IgD-negative memory B cell (primary cell): ENCODE measurements at regions not wholly inside any gene's neighbourhood (a gene's known extent, or its start where the extent isn't known, plus 50 kb on each side); places are given as distances from the start of the nearest gene placed in this dataset.
A peak's percentile ranks its signal among the peaks of the same experiment; 100 is the strongest.

Experiments
- H3K27ac Mint-ChIP-seq, 3 donors: one replicate each; pipeline ENCODE4 v1.8.0; 2020 to 2022; ENCODE audit warnings: mild to moderate bottlenecking in 3 of 3, mixed read lengths in 3 of 3, moderate library complexity in 1 of 3
- H3K27me3 Mint-ChIP-seq: one replicate; pipeline ENCODE4 v1.8.0; 2021; ENCODE audit warnings: mixed read lengths
- H3K36me3 Mint-ChIP-seq: one replicate; pipeline ENCODE4 v1.8.0; 2020; ENCODE audit warnings: mild to moderate bottlenecking, mixed read lengths
- H3K4me1 Mint-ChIP-seq, 3 donors: one replicate each; pipeline ENCODE4 v1.8.0; 2020 to 2022; ENCODE audit warnings: mixed read lengths in 3 of 3, mild to moderate bottlenecking in 1 of 3
- H3K4me3 Mint-ChIP-seq, 4 donors: one replicate each; pipeline ENCODE4 v1.8.0; 2020 to 2022; ENCODE audit warnings: mild to moderate bottlenecking in 4 of 4, mixed read lengths in 4 of 4, moderate library complexity in 3 of 4
- H3K9me3 Mint-ChIP-seq, 3 donors: one replicate each; pipeline ENCODE4 v1.8.0; 2020 to 2021; ENCODE audit warnings: mixed read lengths in 3 of 3, mild to moderate bottlenecking in 1 of 3

- Mint-ChIP-seq H3K27ac (no peak overlapping the region), H3K4me1 (peaks cover 0 to 7% (median 6%) of the 10 kb centered on the region in 3 donors), H3K36me3 (no peaks in the 10 kb centered on the region), H3K4me3 (no peak overlapping the region), H3K27me3 (no peaks in the 10 kb centered on the region), H3K9me3 (peaks cover 0 to 3% (median 0%) of the 10 kb centered on the region in 3 donors)
Observed at GRCh38 chr14:62097072-62097471, 334.9 kb downstream of the SNAPC1 start.

- Mint-ChIP-seq H3K4me3 (peak overlapping the region in 1 of 4 donors; percentile 3), H3K4me1 (peaks cover 0 to 7% (median 6%) of the 10 kb centered on the region in 3 donors), H3K27ac (peak overlapping the region in 1 of 3 donors; percentile 51), H3K9me3 (peaks cover 0 to 3% (median 0%) of the 10 kb centered on the region in 3 donors), H3K27me3 (no peaks in the 10 kb centered on the region), H3K36me3 (no peaks in the 10 kb centered on the region)
Observed at GRCh38 chr14:62097824-62098223, 335.6 kb downstream of the SNAPC1 start.

- Mint-ChIP-seq H3K27me3 (no peaks in the 10 kb centered on the region), H3K27ac (no peak overlapping the region), H3K36me3 (no peaks in the 10 kb centered on the region), H3K9me3 (peaks cover 0 to 3% (median 0%) of the 10 kb centered on the region in 3 donors), H3K4me1 (peaks cover 0 to 7% (median 6%) of the 10 kb centered on the region in 3 donors), H3K4me3 (peak overlapping the region in 1 of 4 donors; percentile 29)
Observed at GRCh38 chr14:62098357-62098756, 336.1 kb downstream of the SNAPC1 start.

- H3K4me1 Mint-ChIP-seq: peaks cover 0 to 7% (median 6%) of the 10 kb centered on the region in 3 donors
- H3K27me3 Mint-ChIP-seq: no peaks in the 10 kb centered on the region
- H3K9me3 Mint-ChIP-seq: peaks cover 0 to 3% (median 0%) of the 10 kb centered on the region in 3 donors
- H3K36me3 Mint-ChIP-seq: no peaks in the 10 kb centered on the region
- peak overlapping the region in 1 of 3 donors; percentile 9 for H3K27ac Mint-ChIP-seq
- H3K4me3 Mint-ChIP-seq: no peak overlapping the region
Observed at GRCh38 chr14:62099091-62099490, 336.9 kb downstream of the SNAPC1 start.

- H3K9me3 Mint-ChIP-seq: peaks cover 0 to 2% (median 0%) of the 10 kb centered on the region in 3 donors
- H3K4me3 Mint-ChIP-seq: no peak overlapping the region
- no peaks in the 10 kb centered on the region for H3K27me3 Mint-ChIP-seq
- H3K36me3 Mint-ChIP-seq: no peaks in the 10 kb centered on the region
- no peak overlapping the region for H3K27ac Mint-ChIP-seq
- H3K4me1 Mint-ChIP-seq: peaks cover 0 to 7% (median 6%) of the 10 kb centered on the region in 3 donors
Observed at GRCh38 chr14:62101189-62101588, 339.0 kb downstream of the SNAPC1 start.

- H3K4me1 Mint-ChIP-seq: peaks cover 0 to 7% (median 6%) of the 10 kb centered on the region in 3 donors
- no peaks in the 10 kb centered on the region for H3K27me3 Mint-ChIP-seq
- H3K4me3 Mint-ChIP-seq: no peak overlapping the region
- H3K27ac Mint-ChIP-seq: no peak overlapping the region
- H3K36me3 Mint-ChIP-seq: no peaks in the 10 kb centered on the region
- H3K9me3 Mint-ChIP-seq: peaks cover 0 to 2% (median 0%) of the 10 kb centered on the region in 3 donors
Observed at GRCh38 chr14:62101673-62102348, 339.6 kb downstream of the SNAPC1 start.

- Mint-ChIP-seq H3K4me1 (peaks cover 0 to 6% (median 6%) of the 10 kb centered on the region in 3 donors), H3K27me3 (no peaks in the 10 kb centered on the region), H3K27ac (no peak overlapping the region), H3K4me3 (no peak overlapping the region), H3K36me3 (no peaks in the 10 kb centered on the region), H3K9me3 (peaks cover 0 to 2% (median 0%) of the 10 kb centered on the region in 3 donors)
Observed at GRCh38 chr14:62102349-62102725, 340.1 kb downstream of the SNAPC1 start.

GRCh38 chr14:62103464-62103863 lies 341.2 kb downstream of the SNAPC1 start:
- H3K27me3 Mint-ChIP-seq: no peaks in the 10 kb centered on the region

GRCh38 chr14:62110941-62111340 lies 348.7 kb downstream of the SNAPC1 start:
- no peak overlapping the region for H3K27ac Mint-ChIP-seq
- no peak overlapping the region for H3K4me3 Mint-ChIP-seq
- no peaks in the 10 kb centered on the region for H3K27me3 Mint-ChIP-seq
- peaks cover 0 to 8% (median 4%) of the 10 kb centered on the region in 3 donors for H3K4me1 Mint-ChIP-seq
- H3K9me3 Mint-ChIP-seq: no peaks in the 10 kb centered on the region
- H3K36me3 Mint-ChIP-seq: no peaks in the 10 kb centered on the region

More at GRCh38 chr14:62103464-62103863, 341.2 kb downstream of the SNAPC1 start:
- H3K27ac Mint-ChIP-seq: no peak overlapping the region
- peaks cover 0 to 2% (median 0%) of the 10 kb centered on the region in 3 donors for H3K9me3 Mint-ChIP-seq
- peaks cover 0 to 4% (median 0%) of the 10 kb centered on the region in 3 donors for H3K4me1 Mint-ChIP-seq
- H3K36me3 Mint-ChIP-seq: no peaks in the 10 kb centered on the region
- no peak overlapping the region for H3K4me3 Mint-ChIP-seq

- Mint-ChIP-seq H3K9me3 (no peaks in the 10 kb centered on the region), H3K4me1 (peaks cover 7 to 21% (median 20%) of the 10 kb centered on the region in 3 donors), H3K27me3 (peaks cover 14% of the 10 kb centered on the region), H3K4me3 (peak overlapping the region; percentile 84 to 93 (median 89)), H3K36me3 (no peaks in the 10 kb centered on the region), H3K27ac (peak overlapping the region in 2 of 3 donors; percentile 39 to 86)
Observed at GRCh38 chr14:62117010-62117750, 355.0 kb downstream of the SNAPC1 start.

- Mint-ChIP-seq H3K27ac (peak overlapping the region in 1 of 3 donors; percentile 39), H3K27me3 (peaks cover 14% of the 10 kb centered on the region), H3K36me3 (no peaks in the 10 kb centered on the region)
Observed at GRCh38 chr14:62117751-62118105, 355.5 kb downstream of the SNAPC1 start.

GRCh38 chr14:62118461-62118860 lies 356.2 kb downstream of the SNAPC1 start:
- Mint-ChIP-seq H3K4me3 (peak overlapping the region in 3 of 4 donors; percentile 78 to 85 (median 85)), H3K27me3 (peaks cover 14% of the 10 kb centered on the region), H3K9me3 (no peaks in the 10 kb centered on the region), H3K27ac (peak overlapping the region in 1 of 3 donors; percentile 70), H3K36me3 (no peaks in the 10 kb centered on the region), H3K4me1 (peaks cover 7 to 28% (median 20%) of the 10 kb centered on the region in 3 donors)

More at GRCh38 chr14:62117751-62118105, 355.5 kb downstream of the SNAPC1 start:
- peaks cover 7 to 21% (median 20%) of the 10 kb centered on the region in 3 donors for H3K4me1 Mint-ChIP-seq
- no peaks in the 10 kb centered on the region for H3K9me3 Mint-ChIP-seq
- H3K4me3 Mint-ChIP-seq: peak overlapping the region; percentile 84 to 93 (median 89)

GRCh38 chr14:62118871-62119270 lies 356.7 kb downstream of the SNAPC1 start:
- Mint-ChIP-seq H3K27ac (peak overlapping the region in 1 of 3 donors; percentile 70), H3K4me3 (peak overlapping the region in 3 of 4 donors; percentile 78 to 85 (median 85)), H3K9me3 (no peaks in the 10 kb centered on the region), H3K27me3 (peaks cover 14% of the 10 kb centered on the region), H3K4me1 (peaks cover 7 to 29% (median 20%) of the 10 kb centered on the region in 3 donors), H3K36me3 (no peaks in the 10 kb centered on the region)

- Mint-ChIP-seq H3K9me3 (no peaks in the 10 kb centered on the region), H3K27me3 (peaks cover 10% of the 10 kb centered on the region), H3K4me1 (peaks cover 6 to 19% (median 12%) of the 10 kb centered on the region in 3 donors), H3K36me3 (no peaks in the 10 kb centered on the region), H3K27ac (peak overlapping the region in 1 of 3 donors; percentile 53), H3K4me3 (no peak overlapping the region)
Observed at GRCh38 chr14:62123961-62124360, 361.7 kb downstream of the SNAPC1 start.

- peaks cover 8% of the 10 kb centered on the region for H3K27me3 Mint-ChIP-seq
Observed at GRCh38 chr14:62125793-62126192, 363.6 kb downstream of the SNAPC1 start.

More at GRCh38 chr14:62125793-62126192, 363.6 kb downstream of the SNAPC1 start:
- Mint-ChIP-seq H3K27ac (no peak overlapping the region), H3K4me3 (no peak overlapping the region), H3K36me3 (no peaks in the 10 kb centered on the region), H3K4me1 (peaks cover 6 to 18% (median 11%) of the 10 kb centered on the region in 3 donors), H3K9me3 (no peaks in the 10 kb centered on the region)
